NCI-H2227 (cell line): ENCODE measurements at regions not wholly inside any gene's neighbourhood (a gene's known extent, or its start where the extent isn't known, plus 50 kb on each side); places are given as distances from the start of the nearest gene placed in this dataset.
"Not testable (repeated sequence)": the region's sequence is repeated elsewhere in the genome, so short reads cannot be mapped to it uniquely, and the experiment has no call there.

Source experiments
- DNase-seq: peaks from one replicate; lab custom pipeline; 2025; ENCODE audit not compliant: unreplicated experiment; lab: John Stamatoyannopoulos, UW

DNA sequence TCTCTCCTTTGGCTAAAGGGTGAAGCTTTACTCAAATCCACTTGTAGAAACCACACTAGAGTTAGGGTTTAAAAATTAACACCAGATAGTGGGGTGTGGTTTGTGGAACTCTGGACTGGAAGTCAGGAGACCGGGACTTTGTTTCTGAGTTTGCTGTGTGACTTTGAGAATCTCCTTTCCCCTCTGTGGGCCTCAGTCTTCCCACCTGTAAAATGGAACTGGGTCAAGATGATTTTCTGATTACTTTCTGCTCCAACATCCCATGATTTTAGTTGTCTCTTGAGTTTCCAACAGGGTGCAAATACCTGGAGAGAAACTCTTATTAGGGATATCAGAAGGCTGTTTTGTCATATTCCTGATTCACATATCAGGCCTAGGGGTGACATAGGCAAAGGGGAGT is 301.0 kb downstream of the MIAT start:
- no peak for DNase-seq

DNA sequence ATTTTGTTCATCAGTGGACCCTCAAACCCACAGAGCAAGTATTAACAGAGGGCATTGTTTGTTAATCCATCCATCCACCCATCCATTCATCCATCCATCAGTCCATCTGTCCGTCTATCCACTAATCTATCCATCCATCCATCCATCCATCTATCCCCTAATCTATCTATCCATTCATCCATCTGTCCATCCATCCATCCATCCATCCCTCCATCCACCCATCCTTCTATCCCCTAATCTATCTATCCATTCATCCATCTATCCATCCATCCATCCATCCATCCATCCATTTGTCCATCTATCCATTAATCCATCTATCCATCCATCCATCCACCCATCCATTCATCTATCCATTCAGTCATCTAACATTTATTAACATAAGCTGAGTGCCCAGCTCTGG is 307.3 kb downstream of the MIAT start:
- no peak for DNase-seq

DNA sequence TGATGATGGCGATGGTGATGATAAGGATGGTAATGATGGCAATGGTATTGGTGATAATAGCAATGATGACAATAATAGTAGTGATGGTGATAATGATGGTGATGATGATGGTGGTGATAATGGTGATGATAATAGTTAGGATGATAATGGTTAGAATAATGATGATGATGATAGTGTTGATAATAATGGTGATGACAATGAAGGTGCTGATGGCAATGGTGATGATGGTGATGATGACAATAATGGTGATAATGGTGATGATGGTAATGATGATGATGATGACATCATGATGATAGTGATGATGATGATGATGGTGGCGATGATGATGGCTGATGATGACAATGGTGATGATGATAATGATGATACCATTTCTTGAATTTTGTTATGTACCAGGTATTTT is 309.9 kb downstream of the MIAT start:
- DNase-seq, result no peak

DNA sequence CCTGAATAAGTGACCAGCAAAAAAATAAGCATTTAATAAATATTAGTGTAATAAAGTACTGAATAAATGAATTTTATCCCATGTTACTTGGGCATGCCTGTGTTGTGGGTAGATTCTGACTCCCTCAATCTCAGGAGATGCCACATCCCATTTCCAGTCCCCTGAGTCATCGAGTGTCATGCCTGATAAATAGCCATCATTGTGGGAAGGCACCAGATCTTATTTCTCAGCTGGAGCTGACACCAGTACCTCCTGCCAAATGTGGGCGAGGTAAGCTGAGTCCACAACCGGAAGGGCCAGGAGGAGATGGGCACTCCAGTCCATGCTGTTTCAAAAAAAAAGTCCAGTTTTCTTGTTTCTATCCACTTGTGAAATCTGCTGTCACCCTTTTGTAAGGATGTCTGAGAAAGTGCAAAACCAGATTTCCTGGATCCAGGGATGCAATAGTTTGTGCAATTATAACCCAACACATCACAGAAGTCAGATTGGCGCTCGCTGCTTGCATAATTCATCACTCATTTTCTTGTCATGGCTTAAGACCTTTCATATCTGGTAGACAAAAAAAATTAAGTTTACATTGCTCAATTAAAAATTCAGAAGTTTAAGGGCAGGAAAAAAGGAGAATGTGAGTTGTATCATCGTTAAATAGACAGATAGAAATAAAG is 311.6 kb downstream of the MIAT start:
- no peak for DNase-seq

DNA sequence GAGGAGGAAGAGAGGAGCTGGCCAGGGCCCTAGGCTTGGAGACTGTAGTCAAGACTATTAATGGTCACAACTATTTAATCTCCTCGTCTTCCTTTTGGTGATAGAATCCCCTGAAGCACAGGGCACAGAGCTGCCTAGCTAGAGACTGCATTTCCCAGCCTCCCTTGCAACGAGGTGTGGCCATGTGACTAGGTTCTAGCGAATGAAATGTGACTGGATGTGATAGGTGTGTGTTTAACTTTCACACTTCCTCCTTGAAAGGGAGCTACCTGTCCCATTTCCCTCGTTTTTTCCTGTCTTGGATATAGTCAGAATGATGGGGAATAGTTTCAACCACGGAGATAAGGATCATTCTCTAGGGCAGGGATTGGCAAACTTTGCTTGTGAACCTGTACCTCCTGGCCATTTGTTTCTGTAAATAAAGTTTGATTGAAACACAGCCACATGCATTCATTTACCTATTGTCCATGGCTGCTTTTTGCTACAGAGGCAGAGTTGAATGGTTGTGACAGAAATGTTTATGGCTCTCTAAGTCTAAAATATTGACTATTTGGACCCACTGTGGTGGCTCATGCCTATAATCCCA is 313.5 kb downstream of the MIAT start:
- no peak for DNase-seq

DNA sequence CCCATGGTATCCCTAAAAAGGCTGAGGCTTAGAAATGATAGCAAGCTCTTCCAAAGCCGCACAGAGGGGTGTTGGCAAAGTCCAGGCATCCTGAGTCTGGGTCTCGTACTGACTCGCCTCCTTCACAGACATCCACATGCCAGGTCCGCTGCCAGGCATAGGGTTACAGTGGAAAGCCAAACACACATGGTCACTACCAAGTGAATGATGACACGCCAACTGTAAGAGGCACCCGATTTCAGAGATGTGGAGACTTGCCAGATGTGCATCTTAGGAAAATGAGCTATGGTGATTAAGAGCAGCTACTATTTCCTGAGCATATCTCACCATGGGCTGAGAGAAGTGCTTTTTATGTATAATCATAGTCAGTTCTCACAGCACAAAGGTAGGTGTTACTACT is 314.9 kb downstream of the MIAT start:
- DNase-seq, result no peak

DNA sequence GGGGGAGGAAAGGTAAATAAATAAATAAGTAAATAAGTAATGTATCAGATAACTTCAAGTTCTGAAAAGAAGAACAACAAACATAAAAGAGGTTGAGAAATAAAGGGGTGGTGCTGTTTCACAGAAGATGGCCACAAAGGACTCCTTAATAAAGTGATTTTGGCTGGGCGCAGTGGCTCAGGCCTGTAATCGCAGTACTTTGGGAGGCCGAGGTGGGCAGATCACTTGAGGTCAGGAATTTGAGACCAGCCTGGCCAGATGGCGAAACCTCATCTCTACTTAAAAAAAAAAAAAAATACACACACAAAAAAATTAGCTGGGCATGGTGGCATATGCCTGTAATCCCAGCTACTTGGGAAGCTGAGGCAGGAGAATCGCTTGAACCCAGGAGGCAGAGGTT is 315.5 kb downstream of the MIAT start:
- not testable (repeated sequence) for DNase-seq

DNA sequence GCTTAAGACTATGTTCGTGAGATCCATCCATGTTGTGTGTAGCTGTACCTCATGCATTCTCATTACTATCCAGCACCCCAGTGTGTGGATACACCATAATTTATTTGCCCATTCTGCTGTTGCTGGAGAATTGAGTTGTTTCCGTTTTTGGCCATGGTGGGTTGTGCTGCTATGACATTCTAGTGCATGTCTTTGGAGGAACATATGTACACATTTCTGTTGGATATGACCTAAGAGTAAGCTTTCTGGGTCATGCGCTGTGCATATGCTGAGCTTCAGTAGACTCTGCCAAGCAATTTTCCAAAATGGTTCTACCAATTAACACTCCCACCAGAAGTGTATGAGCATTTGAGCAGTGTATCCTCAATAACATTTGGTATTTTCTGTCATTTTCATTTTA is 316.6 kb downstream of the MIAT start:
- DNase-seq, result no peak

DNA sequence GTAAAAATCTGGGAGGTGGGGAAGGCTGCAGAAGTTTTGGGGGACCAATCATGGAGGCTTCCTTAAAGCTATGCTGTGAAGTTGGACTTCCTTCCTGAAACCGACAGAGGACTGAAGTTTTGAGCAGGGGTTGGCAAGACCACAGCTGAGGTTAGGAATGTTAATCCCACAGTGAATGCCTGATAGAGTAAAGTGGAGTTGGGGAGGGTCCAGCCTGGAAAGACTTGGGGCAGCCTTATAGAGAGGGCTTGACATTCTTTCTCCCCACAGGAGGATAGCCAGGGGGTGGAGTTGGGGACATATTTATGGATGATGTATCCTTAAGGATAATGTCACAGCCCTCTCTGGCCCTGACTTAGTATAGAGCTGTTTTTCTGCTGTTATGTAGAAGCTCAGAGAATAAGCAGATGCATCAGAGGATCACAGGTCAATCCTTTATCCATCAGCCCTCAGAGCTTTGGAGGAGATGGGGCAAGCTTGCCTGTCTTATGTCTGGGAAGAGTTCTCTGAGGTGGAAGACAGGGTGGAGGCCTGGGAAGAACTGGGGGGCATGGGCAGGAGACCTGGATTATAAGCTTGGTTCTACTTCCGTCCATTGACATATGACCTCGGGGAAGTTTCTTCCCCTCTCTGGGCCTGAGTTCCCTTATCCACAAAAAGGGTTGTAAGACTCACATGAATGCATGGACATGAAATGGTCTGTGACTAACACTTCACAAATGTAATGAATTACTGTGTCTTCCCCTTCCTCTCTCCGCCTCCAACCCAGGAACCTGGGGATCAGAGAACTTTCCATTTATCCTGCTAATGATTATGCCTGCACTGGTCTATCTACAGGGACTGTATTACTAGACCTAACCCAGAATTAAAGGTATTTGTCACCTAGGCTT is 317.8 kb downstream of the MIAT start:
- no peak for DNase-seq

DNA sequence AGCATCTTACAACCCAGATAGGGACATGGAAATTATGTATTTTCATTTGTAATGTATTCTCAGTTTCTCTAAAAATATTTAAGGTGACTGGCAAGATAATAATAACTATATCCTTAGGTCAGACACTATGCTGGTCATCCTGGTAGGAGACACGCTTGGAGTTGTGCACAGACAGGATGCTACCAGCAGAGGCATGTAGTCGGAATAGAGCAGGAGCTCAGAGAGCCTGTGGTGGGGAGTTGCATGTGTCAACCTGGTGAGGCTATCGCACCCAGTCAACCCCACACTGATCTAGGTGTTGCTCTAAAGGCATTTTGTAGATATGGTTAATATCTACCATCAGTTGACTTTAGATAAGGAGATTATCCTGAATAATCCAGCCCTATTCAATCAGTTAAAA is 318.5 kb downstream of the MIAT start:
- no peak for DNase-seq

DNA sequence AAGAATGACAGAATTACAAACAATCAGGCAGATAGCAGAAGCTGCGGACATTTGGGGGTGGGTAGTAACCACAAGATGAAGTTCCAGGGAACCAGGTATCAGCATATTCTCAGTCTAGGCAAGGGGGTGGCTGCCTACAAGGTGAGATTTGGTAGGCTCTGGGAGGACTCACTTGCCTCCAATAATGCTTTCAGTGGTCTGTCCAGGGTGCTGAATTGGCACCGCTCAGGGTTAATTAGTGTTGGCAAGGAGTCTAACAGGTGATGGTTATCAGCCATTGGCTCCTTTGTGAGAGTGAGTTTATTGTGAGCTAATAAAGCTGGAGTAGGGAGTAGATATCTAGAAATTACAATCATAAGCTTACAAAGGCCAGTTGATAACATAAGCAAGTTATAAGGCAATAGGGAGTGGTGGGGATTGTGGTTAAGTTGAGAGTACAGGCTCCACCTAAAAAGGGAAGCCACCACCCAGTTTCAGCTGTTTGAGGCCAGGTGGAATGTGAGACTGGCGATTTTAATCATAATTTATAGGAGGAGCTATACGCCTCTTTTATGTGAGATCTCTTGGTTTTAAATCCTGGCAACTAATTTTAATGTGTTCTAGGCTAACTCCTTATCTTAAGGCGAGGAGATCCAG is 320.5 kb downstream of the MIAT start:
- DNase-seq, result no peak

DNA sequence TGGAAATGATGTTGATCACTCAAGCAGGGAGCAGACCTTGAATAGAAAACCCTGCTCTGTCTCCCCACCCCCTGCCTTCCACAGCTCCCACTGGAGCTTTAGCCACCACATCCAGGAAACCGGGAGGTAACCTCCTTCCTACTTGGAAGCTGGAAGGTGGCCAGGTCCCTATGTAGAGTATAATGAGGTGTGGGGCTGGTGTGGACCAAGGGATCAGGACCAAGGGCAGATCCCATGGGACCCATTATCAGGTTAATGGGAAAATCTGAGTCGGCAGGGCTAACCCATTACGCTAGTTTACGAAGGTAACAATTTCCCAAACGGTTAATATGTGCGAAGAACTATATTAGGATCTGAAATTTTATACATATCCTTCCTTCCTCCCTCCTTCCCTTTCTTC is 321.9 kb downstream of the MIAT start:
- no peak for DNase-seq

DNA sequence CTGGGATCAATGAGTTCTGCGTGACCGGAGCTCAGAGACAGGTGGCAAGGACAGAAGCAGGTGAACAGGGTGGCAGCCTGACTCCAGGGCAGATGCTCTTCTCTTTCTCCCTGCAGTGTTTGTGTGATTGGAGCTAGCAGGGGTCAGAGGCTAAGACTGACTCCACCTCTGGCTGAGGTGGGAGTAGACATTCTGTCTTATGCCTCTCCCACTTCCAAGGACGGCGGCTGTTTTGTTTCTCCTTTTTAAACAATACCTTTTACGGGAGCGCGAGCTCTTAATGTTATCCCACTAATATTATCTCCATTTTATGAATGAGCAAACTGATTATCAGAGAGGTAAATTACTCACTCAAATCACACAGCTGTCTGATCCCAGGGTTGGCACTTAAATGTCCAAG is 323.7 kb downstream of the MIAT start:
- DNase-seq, result no peak

DNA sequence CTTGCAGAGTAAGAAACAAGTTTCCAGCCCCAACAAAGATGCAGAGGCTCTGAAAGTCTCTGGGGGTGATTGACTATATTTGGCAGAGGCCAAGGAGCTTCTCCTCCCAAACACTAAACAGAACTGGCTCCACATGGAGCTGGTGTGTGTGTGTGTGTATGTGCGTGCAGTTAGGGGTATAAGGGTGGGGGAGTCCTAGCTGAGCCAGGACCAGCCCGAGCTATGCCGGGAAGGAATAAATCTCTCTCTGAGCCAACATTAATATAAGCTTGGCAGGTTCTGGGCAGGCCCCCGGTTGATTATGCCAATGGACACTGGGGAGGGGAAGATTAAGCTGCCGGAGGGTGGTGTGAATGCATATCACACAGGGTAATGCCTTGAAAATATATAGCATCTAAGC is 324.2 kb downstream of the MIAT start:
- no peak for DNase-seq

DNA sequence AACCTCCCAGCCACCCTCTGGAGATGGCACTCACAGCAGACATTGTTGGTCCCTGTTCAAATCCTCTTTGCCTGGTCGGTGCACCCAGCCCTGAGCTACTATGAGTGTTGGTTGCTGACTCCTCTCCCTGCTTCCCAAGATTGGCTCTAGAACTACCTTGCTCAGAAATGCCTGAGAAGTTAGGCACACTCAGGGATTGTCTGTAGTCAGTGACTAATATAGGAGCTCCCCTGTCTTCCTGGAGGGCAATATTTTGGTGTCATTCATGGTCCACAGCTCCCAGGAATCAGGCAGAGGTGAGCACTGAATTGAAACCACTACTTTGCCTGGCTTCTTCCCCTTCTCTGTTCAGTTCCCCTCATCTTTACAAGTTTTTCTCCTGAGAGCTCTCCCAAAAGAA is 325.9 kb downstream of the MIAT start:
- no peak for DNase-seq

DNA sequence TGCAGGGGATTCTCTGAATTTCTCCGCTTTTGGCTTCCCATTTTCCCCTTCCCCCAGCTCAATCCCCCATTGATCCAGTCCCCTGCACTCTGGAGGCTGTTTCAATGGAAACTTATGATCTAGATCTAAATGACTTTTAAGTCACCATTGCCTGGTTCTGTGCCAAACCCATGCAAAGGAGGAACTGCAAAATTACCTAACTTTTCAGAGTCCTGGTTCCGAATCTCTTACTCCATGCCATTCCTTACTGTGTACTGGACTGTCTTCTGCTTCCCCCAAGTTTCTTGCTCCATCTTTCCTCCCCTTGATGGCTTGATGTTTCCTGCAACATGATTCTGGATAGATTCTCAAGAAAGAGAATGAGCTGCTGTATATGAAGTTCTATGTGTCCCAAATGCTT is 327.8 kb downstream of the MIAT start:
- no peak for DNase-seq

DNA sequence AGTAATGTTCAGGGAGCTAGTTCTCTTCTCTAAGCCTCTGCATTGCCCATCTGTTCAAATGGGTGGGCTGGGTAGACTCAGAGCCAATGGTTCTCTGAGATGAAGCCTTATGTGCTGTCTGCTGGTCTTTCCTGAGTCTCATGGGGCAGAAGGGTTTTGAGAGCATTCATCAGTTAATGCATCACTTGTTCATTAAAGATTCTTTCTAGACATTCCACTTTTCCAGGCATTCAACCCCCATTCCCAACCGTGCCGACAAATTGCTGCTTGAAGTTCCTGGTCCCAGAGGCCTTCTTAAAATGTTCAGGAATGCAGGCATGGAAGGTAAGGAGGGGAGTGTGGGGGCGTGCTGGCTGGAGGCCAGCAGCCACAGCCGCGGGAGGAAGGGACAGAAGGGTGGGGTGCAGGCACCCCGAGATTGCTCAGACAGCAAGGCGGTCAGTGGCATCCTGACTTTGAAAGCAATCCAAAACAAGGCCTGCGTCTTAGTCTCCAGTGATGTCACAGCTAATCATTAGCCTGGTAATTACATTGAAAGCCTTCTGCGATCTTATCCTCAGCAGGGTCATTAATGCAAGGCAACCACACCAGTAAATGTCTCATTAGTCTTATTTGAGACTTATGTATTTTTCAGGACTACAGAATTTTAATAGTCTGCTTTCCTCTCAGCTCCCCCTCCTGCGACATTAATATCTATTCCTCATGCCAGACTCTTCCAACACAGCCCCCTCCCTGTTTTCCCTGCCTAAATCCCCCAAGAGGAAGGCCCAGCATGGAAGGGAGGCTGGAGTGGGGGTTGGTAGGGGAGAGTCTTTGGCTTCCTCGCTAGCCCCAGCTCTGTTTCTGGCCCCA is 328.8 kb downstream of the MIAT start:
- DNase-seq, result peak; percentile 43

DNA sequence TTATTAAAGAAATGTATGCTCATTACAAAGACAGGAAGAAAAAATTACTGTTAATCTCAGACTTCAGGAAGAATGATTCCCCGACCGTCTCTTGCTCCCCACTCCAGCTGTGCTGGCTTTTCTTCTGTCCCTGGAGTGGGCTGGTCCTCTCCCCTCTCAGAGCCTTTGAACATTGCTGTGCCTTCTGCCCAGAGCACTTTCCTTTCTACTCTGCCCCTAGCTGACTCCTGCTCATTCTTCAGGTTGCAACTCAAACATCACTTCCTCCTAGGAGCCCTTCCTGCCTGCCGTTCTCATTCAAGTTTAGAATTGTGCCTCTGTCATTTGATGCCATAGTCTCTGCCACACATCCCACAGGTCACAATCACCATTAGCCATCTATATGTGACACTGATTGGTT is 329.5 kb downstream of the MIAT start:
- peak; percentile 43 for DNase-seq

DNA sequence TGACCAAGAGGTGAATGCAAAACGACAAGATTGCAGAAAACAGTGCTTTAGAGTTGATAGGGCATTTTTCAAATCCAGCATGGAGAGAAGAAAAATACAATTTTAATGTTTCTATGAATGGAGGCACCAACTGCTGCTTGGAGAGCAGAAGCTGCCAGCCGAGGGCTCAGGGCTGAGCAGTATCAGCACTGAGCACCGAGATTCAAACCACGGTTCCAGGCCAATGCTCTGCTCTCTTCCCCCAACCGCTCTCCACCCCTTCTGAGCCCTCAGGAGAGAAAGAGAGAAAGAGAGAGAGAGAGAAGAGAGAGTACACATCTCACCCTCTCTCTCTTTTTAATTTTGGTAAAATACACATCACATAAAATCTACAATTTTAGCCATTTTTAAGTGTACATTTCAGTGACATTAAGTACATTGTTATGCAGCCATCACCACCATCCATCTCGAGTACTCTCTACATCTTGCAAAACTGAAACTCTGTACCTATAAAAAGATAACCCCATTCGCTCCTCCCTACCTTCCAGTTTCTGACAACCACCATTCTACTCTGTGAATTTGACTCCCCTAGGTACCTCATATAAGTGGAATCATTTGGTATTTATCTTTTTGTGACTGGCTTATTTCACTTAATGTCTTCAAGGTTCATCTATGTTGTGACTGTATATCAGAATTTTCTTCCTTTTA is 333.3 kb downstream of the MIAT start:
- DNase-seq, result no peak

DNA sequence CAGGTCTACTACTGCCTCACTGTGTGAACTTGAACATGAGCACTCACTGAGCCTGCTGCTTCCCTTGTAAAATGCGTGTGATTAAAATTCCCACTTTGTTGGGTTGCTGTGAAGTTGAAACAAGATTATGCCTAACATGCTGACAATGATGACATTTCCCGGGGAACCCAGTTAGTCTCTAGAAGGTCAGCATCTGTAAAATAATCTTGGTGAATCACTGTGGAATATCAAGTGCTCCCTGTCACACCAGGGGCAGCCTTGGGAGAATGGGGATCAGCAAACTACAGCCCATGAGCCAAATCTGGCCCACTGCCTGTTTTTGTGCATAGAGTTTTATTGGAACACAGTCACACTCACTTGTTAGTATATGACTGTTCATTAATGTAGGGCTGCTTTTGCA is 335.2 kb downstream of the MIAT start:
- DNase-seq, result no peak
